ENCODE measurements at regions not wholly inside any gene's neighbourhood (a gene's known extent, or its start where the extent isn't known, plus 50 kb on each side); places are given as distances from the start of the nearest gene placed in this dataset.

DNA sequence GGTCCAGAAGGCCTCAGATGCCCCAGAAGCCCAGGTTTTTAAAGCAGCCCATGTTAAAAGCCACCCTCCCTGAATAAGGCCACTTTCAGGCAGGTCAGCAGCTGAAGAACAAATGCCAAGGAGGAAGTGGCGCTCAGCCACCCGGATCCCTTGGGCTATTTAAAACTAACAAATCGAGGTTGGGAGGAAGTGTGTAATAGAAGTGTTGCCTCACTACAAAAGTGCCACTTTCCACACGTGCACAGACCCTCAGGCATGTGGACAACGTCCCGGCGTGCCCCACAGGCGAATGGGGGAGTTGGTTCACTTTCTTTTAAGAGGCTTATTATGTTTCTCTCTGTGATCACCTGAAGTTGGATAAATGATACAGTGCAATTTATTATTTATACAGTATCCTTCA, 173.8 kb upstream of the SALL3 start:
- TF ChIP-seq FOXA1 (IDR thresholded peaks at IDR 0.05) (no peak), FOXM1 (IDR thresholded peaks at IDR 0.05; ENCODE audit: borderline replicate concordance) (no peak), HDGF (IDR thresholded peaks at IDR 0.05; ENCODE audit: borderline replicate concordance) (no peak), NFRKB (IDR thresholded peaks at IDR 0.05) (no peak), SP1 (IDR thresholded peaks at IDR 0.05) (no peak), CTBP1 (IDR thresholded peaks at IDR 0.05; ENCODE audit: borderline replicate concordance) (no peak), ARNT (IDR thresholded peaks at IDR 0.05) (no peak), TARDBP (IDR thresholded peaks at IDR 0.05) (no peak), FOXK2 (IDR thresholded peaks at IDR 0.05) (no peak)
